Cerebellar nuclear complex (tissue), 1 donor: ENCODE measurements at regions not wholly inside any gene's neighbourhood (a gene's known extent, or its start where the extent isn't known, plus 50 kb on each side); places are given as distances from the start of the nearest gene placed in this dataset.
"Not testable (repeated sequence)": the region's sequence is repeated elsewhere in the genome, so short reads cannot be mapped to it uniquely, and the experiment has no call there.

Experiments used
- DNase-seq, 2 experiments: peaks; one replicate each; lab custom pipeline; 2025; lab: John Stamatoyannopoulos, UW

DNA sequence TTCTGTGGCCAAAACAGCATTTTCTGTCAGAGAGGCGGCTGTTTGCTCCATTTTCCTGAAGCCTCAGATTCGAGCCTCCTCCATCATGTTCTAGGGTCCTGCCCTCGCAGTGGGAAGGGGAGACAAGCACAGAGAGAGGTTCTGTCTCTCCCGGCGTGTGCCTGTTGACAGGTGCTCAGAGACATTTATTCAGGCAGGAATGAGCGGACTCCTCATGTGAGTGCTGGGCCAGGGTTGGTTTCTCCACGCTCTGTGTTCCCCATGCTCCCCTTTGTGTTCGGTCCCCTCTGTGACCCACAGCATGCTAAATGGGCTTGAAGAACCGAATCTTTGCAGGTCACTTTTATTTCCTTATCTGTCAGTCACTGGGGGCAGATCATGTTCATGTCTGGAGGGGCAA is 374.6 kb downstream of the GLRX3 start:
- no peak for DNase-seq

DNA sequence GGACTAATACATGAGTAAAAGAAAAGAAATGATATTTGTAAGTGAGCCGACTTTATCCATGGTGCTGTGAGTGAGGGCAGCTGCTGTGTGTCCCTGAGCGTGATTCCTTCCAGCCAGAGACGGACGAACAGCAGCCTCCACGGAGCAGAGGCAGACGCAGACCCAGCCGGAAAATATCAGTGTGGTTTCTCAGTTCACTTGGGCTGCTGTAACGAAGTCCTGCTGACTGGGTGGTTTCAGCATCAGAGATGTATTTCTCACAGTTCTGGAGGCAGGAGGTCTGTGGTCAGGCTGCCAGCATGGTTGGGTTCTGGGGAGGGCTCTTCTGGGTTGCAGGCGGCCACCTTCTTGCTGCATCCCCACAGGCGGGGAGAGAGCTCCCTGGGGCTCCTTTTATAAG is 375.6 kb downstream of the GLRX3 start:
- DNase-seq: no peak

DNA sequence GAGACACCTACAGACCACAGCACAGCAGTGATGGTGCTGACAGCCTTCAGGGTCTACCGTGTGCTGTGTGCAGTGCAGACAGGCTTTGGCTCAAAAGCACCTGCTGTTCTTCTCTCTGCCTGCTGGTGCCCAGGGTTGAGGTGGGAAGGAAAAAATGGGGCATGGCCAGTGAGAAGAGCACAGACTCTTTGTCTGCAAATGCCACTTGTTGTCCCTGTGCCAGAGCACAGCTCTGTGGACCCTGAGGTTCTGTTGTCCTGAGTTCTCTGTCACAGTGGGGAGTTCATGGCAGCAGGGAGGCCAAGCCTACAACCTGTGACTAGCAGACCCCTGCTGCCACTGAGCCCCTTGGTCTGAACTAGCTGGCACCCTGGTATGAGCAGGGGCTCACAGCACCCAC is 376.7 kb downstream of the GLRX3 start:
- DNase-seq: no peak

DNA sequence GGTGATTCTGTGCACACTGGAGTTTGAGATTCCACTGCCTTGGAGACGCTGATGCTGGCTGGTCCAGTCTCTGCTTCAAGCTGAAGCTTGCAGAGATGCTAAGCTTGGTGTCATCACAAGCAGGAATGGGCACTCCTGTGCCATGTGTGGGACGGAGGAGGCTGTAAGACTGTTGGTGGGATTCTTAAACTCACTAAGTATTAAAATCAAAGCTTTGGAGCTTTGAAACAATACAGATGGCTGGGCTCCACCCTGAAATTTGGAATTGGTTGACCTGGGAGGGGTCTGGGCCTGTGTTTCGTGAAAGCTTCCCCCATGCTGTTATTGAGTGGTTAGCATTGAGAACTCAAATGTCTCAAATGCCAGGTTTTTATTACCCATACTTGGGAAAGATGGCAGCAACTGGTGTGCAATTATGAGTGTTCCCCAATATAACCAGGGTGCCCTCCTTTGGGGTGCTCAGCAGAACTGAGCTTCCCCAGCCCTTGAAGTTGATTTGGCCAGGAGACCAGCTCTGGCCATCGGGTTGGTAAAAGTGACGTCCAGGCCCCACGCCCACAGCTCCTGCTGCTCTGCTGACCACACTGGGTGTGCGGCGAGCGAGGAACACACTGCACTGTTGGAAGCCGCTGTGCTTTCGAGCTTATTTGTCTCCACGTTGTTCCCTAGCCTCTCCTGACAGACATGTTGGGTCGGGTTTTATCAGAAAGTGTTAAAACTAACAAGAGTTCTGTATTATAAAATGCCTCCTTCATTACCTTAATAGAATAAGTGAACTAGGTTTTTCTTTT is 377.7 kb downstream of the GLRX3 start:
- DNase-seq: no peak

DNA sequence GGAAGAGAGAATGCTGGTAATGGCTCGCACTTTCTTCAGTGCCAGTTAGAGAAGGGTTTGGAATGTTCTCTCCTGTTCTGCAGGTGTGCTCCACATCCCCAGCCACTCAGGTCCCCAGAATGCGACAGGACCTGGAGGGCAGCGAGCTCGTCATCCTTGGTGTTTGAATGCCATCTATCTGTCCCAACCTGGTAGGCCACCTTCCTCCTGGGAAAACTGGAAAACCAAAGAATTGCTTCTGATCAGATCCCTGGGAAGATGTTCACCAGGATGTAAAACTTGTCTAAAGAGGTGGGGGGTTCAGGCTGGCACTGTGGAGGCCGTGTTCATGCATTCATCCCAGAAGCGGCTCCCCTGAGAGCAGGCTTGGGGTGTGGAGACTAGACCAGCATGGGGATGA is 379.5 kb downstream of the GLRX3 start:
- no peak for DNase-seq

DNA sequence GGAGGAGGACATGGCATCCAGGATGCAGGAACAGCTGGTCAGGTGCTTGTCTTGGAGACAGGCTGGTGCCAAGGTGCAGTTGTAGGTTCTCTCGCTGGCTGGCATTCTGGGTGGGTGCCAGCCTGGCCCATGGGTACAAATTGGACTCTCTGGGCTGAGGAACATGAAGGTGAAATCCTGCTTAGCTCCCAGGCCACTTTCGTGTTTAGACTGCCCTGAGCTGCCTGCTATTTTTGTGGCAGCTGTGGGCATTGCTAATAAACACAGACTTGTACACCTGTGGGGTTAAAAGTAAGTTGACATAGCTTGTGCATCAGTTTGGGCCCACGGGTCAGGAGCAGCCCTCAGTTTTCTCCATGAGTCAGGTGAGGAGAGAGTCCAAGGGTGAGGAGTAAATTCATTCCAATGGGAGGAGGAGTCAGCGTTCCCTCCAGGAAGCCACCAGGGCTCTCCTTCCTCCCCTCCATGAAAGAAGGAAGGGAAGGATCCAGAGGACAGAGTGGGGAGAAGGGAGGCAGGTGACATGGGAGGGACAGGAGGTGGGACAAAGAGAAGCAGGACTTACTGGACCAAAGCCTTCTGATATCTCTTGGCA is 380.0 kb downstream of the GLRX3 start:
- DNase-seq: no peak

DNA sequence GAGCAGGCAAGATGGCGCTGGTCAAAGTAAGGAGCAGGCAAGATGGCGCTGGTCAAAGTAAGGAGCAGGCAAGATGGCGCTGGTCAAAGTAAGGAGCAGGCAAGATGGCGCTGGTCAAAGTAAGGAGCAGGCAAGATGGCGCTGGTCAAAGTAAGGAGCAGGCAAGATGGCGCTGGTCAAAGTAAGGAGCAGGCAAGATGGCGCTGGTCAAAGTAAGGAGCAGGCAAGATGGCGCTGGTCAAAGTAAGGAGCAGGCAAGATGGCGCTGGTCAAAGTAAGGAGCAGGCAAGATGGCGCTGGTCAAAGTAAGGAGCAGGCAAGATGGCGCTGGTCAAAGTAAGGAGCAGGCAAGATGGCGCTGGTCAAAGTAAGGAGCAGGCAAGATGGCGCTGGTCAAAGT is 382.7 kb downstream of the GLRX3 start:
- DNase-seq: not testable (repeated sequence)

DNA sequence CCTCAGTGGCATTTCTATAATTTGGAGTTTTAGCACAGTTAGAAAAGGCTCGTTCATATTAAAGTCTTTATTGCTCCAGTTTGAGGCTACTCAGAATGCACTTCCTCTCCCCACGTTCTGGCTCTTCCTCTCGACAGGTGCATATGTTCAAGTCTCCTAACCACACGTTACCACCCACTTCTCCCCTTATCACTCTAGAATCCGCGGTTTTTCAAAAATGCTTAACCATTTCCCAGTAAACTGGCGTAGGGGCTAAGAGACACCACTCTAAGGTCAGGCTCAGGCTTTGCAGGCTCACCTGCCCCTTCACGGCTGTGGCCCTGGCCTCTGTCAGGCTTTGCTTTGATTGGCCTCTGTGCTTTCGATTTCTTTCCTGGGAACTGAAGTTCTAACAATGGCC is 383.6 kb downstream of the GLRX3 start:
- DNase-seq: no peak

DNA sequence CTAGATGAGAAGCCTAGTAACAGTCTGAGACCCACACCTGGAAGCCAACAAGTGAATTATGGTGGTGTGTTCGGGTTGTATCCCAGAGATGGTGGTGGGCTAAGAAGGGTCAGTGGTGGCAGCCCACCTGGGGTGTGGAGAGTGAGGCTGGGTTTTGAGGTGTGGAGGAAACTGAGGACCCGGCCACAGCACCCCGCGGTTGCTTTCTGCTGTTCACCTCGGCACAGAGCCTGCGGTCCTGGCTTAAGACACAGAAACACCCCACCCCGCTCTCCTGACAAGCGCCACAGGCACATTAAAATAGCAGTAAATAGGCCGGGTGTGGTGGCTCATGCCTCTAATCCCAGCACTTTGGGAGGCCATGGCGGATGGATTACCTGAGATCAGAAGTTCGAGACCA is 395.1 kb downstream of the GLRX3 start:
- no peak for DNase-seq

DNA sequence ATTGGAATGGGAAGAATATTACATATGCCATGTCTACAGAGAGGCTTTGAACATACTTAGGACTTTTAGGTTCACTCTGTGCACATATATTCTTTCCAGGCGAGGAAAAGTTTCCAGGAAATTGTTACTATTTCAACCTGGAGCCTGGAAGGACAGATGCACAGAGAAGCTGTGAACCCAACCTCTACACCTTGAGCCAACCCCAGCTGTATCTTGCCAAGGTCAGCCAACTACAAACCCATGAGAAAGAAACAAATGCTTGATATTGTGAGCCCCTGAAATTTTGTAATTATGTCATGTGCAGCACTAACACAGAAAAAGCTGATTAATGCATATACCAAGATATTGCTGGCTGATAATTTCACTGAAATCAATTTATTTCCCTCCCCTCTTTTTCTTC is 404.9 kb downstream of the GLRX3 start:
- no peak for DNase-seq

DNA sequence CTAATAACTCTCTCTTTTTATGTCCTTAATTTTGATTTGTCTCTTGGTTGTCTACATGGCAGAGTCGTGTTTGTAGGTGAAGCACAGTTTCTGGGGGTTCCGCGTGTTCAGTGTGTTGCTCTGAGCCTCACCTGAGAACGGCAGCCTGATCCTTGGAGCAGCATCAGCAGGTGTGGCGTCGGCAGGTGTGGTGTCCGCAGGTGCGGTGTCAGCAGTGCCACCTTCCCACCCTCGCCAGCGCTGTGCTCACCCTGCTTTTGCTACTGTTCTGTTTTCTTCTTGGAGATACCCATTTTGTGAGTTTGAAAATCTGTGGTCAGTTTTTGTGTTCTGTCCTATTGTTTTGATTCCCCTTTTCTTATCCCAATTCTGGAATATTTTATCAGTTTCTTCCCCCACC is 406.6 kb downstream of the GLRX3 start:
- DNase-seq: no peak

DNA sequence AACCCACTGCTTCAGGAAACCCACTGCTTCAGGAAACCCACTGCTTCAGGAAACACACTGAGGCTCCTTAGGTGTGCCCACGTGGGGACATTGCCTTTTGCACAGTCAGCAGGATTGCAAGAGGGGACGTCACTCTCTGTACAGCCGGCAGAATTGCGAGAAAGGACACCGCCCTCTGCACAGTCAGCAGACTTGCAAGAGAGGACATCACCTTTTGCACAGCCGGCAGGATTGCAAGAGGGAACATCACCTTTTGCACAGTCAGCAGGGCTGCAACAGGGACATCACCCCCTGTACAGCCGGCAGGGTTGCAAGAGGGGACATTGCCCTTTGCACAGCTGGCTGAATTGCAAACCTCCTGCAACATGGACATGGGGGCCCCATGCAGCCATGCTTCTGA is 407.6 kb downstream of the GLRX3 start:
- DNase-seq: no peak

DNA sequence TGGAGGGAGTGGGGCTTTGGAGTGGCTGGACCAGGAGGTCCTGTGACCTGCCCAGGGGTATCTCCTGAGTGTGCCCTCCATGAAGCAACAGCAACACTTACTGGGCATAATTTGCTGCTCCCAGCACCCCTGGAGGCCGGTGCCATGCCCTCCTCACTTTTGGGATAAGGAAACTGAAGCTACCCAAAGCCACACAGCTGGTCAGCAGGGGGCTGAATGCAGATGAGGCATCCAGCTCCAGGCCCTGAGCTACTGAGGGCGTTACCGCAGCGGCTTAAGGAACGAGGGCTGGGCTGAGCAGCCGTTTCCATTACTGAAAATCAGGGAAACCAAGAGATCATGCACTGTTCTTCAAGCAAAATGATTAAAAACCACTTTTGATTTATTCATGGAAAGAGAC is 408.9 kb downstream of the GLRX3 start:
- no peak for DNase-seq

DNA sequence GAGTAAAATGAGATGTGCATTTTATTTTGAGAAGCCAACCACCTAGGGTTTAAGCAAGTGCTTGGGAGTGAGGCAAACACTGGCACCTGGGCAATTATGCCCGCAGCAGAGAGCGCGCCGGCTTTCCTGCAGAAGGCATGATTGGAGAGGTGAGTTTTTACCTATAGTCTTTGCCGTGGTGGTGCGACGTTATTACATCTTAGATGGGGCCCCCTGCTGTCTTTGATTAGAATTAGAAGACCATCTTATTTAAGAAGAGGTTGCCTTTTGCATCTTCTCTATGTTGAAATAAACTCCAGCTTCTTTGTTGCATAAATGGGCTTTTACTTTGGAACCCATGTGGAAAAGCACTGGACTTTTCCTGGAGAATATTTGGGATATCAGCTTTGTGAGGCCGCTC is 409.5 kb downstream of the GLRX3 start:
- DNase-seq: no peak

DNA sequence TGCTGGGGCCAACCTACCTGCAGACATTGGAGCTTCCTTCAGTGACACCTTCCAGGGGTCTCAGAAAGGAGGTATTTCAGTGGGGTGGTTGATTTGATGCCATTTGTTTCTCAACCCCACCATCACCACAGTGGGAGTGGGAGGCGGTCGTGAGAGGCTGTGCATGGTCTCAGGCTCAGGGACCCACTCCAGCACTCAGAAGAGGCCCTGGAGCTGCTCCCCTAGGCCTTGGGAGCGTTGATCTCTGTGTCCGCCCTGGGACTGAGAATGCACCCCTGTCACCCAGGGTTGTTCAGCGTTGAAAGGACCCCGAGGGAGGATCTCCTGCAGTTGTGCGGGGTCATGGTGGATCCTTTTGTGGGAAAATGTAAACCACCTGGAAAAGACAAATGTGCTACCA is 410.6 kb downstream of the GLRX3 start:
- no peak for DNase-seq

DNA sequence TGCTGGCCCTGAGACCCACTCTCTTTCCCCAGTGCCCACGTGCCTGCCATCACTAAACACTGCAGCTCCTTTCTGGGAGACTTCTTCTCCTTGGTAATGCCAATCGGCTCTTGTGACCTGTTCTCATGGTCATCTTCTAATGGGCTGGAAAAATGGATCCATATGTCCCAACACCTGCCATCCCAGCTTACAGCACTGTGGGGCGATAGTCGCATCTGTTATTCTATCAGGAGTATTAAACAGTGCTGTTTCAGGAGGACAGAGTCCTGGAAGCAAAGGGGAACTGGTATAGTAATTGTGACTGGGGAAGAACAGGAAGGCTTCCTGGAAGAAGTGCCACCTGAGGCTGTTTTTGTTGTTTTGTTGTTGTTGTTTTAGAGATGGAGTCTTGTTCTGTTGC is 411.2 kb downstream of the GLRX3 start:
- DNase-seq: no peak

DNA sequence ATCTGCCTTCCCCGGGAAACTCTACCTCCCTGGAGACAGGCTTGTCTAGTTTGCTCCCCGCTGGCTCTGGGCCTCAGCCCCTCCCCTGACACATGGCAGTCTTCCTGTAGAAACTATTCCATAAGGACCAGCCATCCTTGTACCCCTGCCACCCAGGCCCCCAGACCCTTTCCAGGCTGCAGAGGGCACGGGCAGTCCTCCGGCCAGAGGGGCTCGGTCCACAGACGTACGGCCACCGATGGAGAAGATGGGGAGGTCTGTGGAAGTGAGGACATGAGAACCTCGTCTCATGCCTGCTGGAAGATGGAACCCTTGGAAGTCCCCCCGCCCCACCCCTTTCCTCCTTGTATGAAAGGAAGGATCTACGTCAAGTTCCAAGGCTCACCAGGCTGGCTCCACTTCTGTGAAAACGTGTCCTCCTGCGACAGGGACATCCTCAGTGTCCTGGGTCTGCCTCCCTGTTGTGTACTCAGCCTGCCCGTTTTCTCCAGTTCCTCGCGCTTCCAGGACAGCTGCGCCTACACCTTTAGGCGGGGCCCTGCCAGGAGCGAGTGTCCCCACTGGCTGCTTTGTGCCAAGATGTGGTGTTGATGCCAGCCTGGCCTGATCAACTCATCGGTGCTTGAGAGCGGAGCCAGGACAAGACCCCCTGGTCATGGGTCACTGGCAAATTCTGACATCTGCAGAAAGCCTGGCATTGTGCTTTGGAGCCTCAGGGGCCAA is 414.9 kb downstream of the GLRX3 start:
- DNase-seq: no peak

DNA sequence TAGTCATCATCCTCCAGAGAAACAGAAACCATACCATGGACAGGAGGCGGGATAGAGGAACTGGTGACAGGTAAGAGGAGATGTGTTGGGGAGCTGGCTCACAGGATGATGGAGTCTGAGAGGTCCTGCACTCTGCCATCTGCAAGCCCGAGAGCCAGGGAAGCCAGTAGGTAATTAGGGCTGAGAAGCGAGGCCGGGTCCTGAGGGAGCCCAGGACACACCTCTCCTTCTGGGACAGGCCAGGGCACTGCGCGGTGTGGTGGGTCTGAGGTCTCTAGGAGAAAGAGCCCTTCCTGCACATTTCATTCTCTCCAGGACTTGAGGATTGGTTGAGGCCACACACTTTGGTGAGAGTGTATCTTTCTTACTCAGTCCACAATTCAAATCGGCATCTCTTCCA is 415.5 kb downstream of the GLRX3 start:
- no peak for DNase-seq

DNA sequence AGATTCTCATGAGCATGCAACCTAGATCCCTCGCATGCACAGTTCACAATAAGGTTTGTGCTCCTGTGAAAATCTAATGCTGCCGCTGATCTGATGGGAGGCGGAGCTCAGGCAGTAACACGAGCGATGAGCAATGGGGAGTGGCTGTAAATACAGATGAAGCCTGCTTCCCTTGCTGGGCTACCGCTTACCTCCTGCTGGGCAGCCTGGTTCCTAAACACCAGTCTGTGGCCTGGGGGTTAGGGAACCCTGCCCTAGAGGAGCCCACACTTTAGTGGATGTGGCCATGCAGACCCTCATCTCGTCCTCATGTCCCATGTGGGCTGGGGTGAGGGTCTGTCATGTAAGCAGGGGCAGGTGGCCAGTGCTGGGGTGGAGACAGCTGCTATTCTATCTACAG is 417.6 kb downstream of the GLRX3 start:
- DNase-seq: no peak

DNA sequence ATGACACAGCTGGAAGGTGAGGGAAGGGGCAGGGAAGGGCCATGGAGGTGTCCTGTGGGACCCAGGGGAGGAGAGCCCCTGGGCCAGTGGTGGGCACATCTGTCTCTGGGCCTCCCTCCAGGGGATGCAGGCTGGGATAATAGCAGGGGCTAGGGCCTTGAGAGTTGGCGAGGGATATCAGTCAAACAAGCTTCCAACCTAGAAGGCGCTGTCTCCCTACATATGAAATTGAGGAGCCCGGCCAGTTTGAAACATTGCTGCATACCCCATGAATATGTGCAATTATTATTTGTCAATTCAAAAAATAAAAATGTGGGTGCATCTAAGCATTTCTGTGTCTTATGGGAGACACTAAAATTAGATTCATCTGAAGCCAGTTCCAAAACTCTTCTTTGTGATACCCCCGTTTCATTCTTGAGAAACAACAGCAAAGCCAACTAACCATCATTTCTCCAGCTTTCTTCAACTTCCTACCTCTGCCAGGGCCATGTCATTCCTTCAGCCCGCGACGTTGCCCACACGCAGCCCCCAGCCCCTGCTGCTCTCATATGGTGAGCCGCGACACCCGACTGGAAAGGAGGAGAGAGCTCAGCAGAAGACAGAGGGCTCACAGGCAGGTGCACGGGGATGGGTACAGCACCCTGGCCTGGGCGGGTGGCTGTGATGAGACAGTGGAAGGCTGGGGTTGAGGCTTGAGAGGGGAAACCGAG is 418.7 kb downstream of the GLRX3 start:
- no peak for DNase-seq

DNA sequence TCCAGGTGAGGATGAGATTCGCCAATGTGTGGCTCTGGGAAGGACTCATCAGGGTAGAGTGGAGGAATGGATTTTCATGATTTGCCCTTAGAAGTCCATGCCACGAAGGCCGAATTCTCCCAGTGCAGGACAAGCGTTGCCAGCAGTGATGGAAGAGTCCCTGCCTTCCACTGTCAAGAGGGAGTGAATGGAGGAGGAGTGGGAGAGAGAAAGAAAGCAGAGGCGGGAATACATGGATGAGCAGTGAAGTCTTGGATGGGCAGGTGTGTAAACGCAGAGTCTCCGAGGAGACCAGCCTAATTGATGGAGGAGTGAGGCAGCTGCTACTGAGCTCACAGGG is 419.2 kb downstream of the GLRX3 start:
- DNase-seq: no peak

DNA sequence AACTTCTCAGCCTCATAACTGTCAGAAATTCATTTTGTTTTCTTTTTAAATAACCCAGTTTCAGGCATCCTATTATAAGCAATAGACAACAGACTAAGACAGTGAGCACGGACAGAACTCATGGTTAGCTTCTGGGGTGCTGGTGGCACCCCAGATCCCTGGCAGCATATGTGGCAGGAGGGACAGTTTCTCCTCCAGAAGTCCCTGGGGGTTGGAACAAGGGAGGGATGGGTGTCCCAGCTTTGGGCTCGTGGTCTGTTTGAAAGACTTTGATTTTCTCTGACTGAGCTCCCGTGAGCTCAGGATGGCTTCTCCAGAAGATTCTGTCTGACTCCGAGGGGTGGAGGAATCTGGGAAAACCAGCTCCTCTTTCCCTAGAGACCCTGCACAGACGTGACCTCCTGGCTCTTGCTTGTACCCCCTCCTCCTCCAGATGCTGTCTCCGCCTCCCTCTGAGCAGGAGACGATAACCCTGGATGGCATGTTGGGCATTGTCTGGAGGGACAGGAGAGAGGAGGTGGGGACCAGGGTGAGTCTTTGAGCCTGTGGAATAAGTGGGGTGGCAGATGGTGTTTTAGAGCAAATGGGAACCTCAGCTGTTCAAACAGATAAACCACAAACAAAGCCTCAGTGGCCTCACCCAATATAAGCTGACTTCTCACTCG is 421.1 kb downstream of the GLRX3 start:
- DNase-seq: no peak
